ENCODE measurements at regions not wholly inside any gene's neighbourhood (a gene's known extent, or its start where the extent isn't known, plus 50 kb on each side); places are given as distances from the start of the nearest gene placed in this dataset.

- Mint-ChIP-seq H3K27me3 (ENCODE audit: unreplicated experiment) (no peaks in the 10 kb centered on the region), H3K36me3 (ENCODE audit: unreplicated experiment) (no peaks in the 10 kb centered on the region), H3K9me3 (ENCODE audit: unreplicated experiment) (peaks cover 8% of the 10 kb centered on the region), H3K4me3 (ENCODE audit: unreplicated experiment) (no peak overlapping the region), H3K4me1 (ENCODE audit: low read depth, unreplicated experiment) (no peaks in the 10 kb centered on the region), H3K27ac (ENCODE audit: unreplicated experiment) (no peak overlapping the region)
- DNase-seq, result no peak
- TF ChIP-seq CTCF (IDR thresholded peaks at IDR 0.05; ENCODE audit: partially characterized antibody, unreplicated experiment), result no peak
Observed at GRCh38 chr7:153510674-153511073, 541.5 kb upstream of the DPP6 start.

- Mint-ChIP-seq H3K36me3 (ENCODE audit: unreplicated experiment) (peaks cover 5% of the 10 kb centered on the region), H3K4me3 (ENCODE audit: unreplicated experiment) (no peak overlapping the region), H3K27ac (ENCODE audit: unreplicated experiment) (no peak overlapping the region), H3K27me3 (ENCODE audit: unreplicated experiment) (no peaks in the 10 kb centered on the region), H3K4me1 (ENCODE audit: low read depth, unreplicated experiment) (no peaks in the 10 kb centered on the region), H3K9me3 (ENCODE audit: unreplicated experiment) (peaks cover 4% of the 10 kb centered on the region)
- no peak for TF ChIP-seq CTCF (IDR thresholded peaks at IDR 0.05; ENCODE audit: partially characterized antibody, unreplicated experiment)
- no peak for DNase-seq
Observed at GRCh38 chr7:153514032-153514431, 538.2 kb upstream of the DPP6 start.

- peaks cover 9% of the 10 kb centered on the region for H3K36me3 Mint-ChIP-seq (ENCODE audit: unreplicated experiment)
- DNase-seq, result no peak
- no peaks in the 10 kb centered on the region for H3K27me3 Mint-ChIP-seq (ENCODE audit: unreplicated experiment)
- H3K9me3 Mint-ChIP-seq (ENCODE audit: unreplicated experiment), result peaks cover 7% of the 10 kb centered on the region
- H3K4me3 Mint-ChIP-seq (ENCODE audit: unreplicated experiment), result no peak overlapping the region
- H3K4me1 Mint-ChIP-seq (ENCODE audit: low read depth, unreplicated experiment), result no peaks in the 10 kb centered on the region
- H3K27ac Mint-ChIP-seq (ENCODE audit: unreplicated experiment), result no peak overlapping the region
- no peak for TF ChIP-seq CTCF (IDR thresholded peaks at IDR 0.05; ENCODE audit: partially characterized antibody, unreplicated experiment)
Observed at GRCh38 chr7:153515359-153515758, 536.8 kb upstream of the DPP6 start.

- peaks cover 2% of the 10 kb centered on the region for H3K27me3 Mint-ChIP-seq (ENCODE audit: unreplicated experiment)
- H3K27ac Mint-ChIP-seq (ENCODE audit: unreplicated experiment), result no peak overlapping the region
- no peak for DNase-seq
- H3K36me3 Mint-ChIP-seq (ENCODE audit: unreplicated experiment), result peaks cover 17% of the 10 kb centered on the region
- no peak for TF ChIP-seq CTCF (IDR thresholded peaks at IDR 0.05; ENCODE audit: partially characterized antibody, unreplicated experiment)
- peaks cover 10% of the 10 kb centered on the region for H3K9me3 Mint-ChIP-seq (ENCODE audit: unreplicated experiment)
- no peaks in the 10 kb centered on the region for H3K4me1 Mint-ChIP-seq (ENCODE audit: low read depth, unreplicated experiment)
- no peak overlapping the region for H3K4me3 Mint-ChIP-seq (ENCODE audit: unreplicated experiment)
Observed at GRCh38 chr7:153518201-153518984, 533.8 kb upstream of the DPP6 start.

GRCh38 chr7:153521370-153521769, 530.8 kb upstream of the DPP6 start:
- H3K36me3 Mint-ChIP-seq (ENCODE audit: unreplicated experiment), result peaks cover 17% of the 10 kb centered on the region
- peaks cover 2% of the 10 kb centered on the region for H3K27me3 Mint-ChIP-seq (ENCODE audit: unreplicated experiment)
- TF ChIP-seq CTCF (IDR thresholded peaks at IDR 0.05; ENCODE audit: partially characterized antibody, unreplicated experiment), result no peak
- H3K4me3 Mint-ChIP-seq (ENCODE audit: unreplicated experiment), result no peak overlapping the region
- H3K9me3 Mint-ChIP-seq (ENCODE audit: unreplicated experiment), result peaks cover 16% of the 10 kb centered on the region
- no peak overlapping the region for H3K27ac Mint-ChIP-seq (ENCODE audit: unreplicated experiment)
- no peaks in the 10 kb centered on the region for H3K4me1 Mint-ChIP-seq (ENCODE audit: low read depth, unreplicated experiment)
- no peak for DNase-seq
